IMR-90 (cell line): ENCODE measurements at regions not wholly inside any gene's neighbourhood (a gene's known extent, or its start where the extent isn't known, plus 50 kb on each side); places are given as distances from the start of the nearest gene placed in this dataset.

Source experiments
- ATAC-seq: fragments of 200-7000 bp; cut with Tn5 transposase; 2 replicates; pipeline ENCODE4 v1.9.1; 2020; ENCODE audit warnings: low read depth, mild to moderate bottlenecking, moderate library complexity
- BruUV-seq: library from RNA; stranded (reverse); fragments of 400-500 nt; replicated peaks from 2 replicates; lab custom pipeline; 2021; lab: Mats Ljungman, UMichigan
- CTCF ChIA-PET: fragments of 300-600 bp; formaldehyde crosslinking; extraction: SDS; loops from one replicate; lab custom pipeline; 2021; ENCODE audit warnings: antibody characterized with exemption; lab: Yijun Ruan, JAX
- POLR2A ChIA-PET: fragments of 300-600 bp; sonication (Branson Sonifier 250); formaldehyde crosslinking; loops from one replicate; lab custom pipeline; 2022; ENCODE audit warnings: antibody characterized with exemption; ENCODE audit not compliant: unreplicated experiment; lab: Charles Lee
- DNase-seq: peaks from one replicate; pipeline ENCODE4 v3.0.0; 2013
- H2AFZ ChIP-seq: replicated peaks from 2 replicates; pipeline ENCODE3; 2013; ENCODE audit warnings: low read length, mild to moderate bottlenecking; ENCODE audit not compliant: poor library complexity
- H2AK5ac ChIP-seq: 2 replicates; pipeline ENCODE4 v1.6.1; 2013; ENCODE audit warnings: low read depth, low read length, inconsistent platforms
- H2AK9ac ChIP-seq: replicated peaks from 2 replicates; pipeline ENCODE3; 2013; ENCODE audit warnings: mild to moderate bottlenecking, low read depth, low read length, moderate library complexity; ENCODE audit not compliant: poor library complexity
- H2BK120ac ChIP-seq: 2 replicates; pipeline ENCODE4 v1.6.1; 2013; ENCODE audit warnings: low read depth, low read length, inconsistent platforms
- H2BK15ac ChIP-seq: 3 replicates; pipeline ENCODE4 v1.6.1; 2013; ENCODE audit warnings: low read depth, low read length, inconsistent platforms
- H2BK20ac ChIP-seq: 2 replicates; pipeline ENCODE4 v1.6.1; 2013; ENCODE audit warnings: low read depth, mild to moderate bottlenecking, inconsistent platforms, low read length, moderate library complexity
- H2BK5ac ChIP-seq: 2 replicates; pipeline ENCODE4 v1.6.1; 2013; ENCODE audit warnings: mild to moderate bottlenecking, low read depth, low read length, inconsistent platforms; ENCODE audit not compliant: poor library complexity, severe bottlenecking
- H3K14ac ChIP-seq: replicated peaks from 2 replicates; pipeline ENCODE4 v1.6.1; 2013; ENCODE audit warnings: low read depth, low read length, inconsistent platforms
- H3K18ac ChIP-seq: 2 replicates; pipeline ENCODE4 v1.6.1; 2013; ENCODE audit warnings: low read depth, low read length, control low read depth
- H3K23ac ChIP-seq: 2 replicates; pipeline ENCODE4 v1.6.1; 2013; ENCODE audit warnings: low read depth, low read length, inconsistent platforms
- H3K27ac ChIP-seq: 2 replicates; pipeline ENCODE4 v1.5.1; 2013; ENCODE audit warnings: mild to moderate bottlenecking, control low read depth, low read length; ENCODE audit not compliant: insufficient read depth
- H3K27me3 ChIP-seq: 2 replicates; pipeline ENCODE4 v1.6.1; 2013; ENCODE audit warnings: low read length; ENCODE audit not compliant: control insufficient read depth, insufficient read depth
- H3K36me3 ChIP-seq: 2 replicates; pipeline ENCODE4 v1.6.1; 2013; ENCODE audit warnings: low read length, mixed read lengths; ENCODE audit not compliant: control insufficient read depth, insufficient read depth
- H3K4ac ChIP-seq: 2 replicates; pipeline ENCODE4 v1.6.1; 2013; ENCODE audit warnings: low read depth, low read length, inconsistent platforms
- H3K4me1 ChIP-seq: 2 replicates; pipeline ENCODE4 v1.6.1; 2013; ENCODE audit warnings: low read length, mixed read lengths; ENCODE audit not compliant: control insufficient read depth, insufficient read depth
- H3K4me2 ChIP-seq: 2 replicates; pipeline ENCODE4 v1.6.1; 2013; ENCODE audit warnings: low read depth, mild to moderate bottlenecking, control low read depth, low read length, moderate library complexity
- H3K4me3 ChIP-seq: 2 replicates; pipeline ENCODE4 v1.5.1; 2013; ENCODE audit warnings: low read depth, mild to moderate bottlenecking, control low read depth, low read length, moderate library complexity; ENCODE audit not compliant: insufficient read depth
- H3K56ac ChIP-seq: 2 replicates; pipeline ENCODE4 v1.6.1; 2013; ENCODE audit warnings: low read length, inconsistent platforms; ENCODE audit not compliant: insufficient read depth; ENCODE audit errors: extremely low read depth
- H3K79me1 ChIP-seq, 2 experiments: 2 replicates each; pipeline ENCODE4 v1.6.1; 2013; ENCODE audit warnings: low read length in 2 of 2, inconsistent platforms in 1 of 2, low read depth in 1 of 2
- H3K9ac ChIP-seq: 2 replicates; pipeline ENCODE4 v1.6.1; 2013; ENCODE audit warnings: low read depth, low read length, control low read depth
- H3K9me1 ChIP-seq: 2 replicates; pipeline ENCODE4 v1.6.1; 2013; ENCODE audit warnings: low read length, inconsistent platforms; ENCODE audit not compliant: insufficient read depth
- H3K9me3 ChIP-seq: 2 replicates; pipeline ENCODE4 v1.6.1; 2013; ENCODE audit warnings: low read length; ENCODE audit not compliant: control insufficient read depth, insufficient read depth
- H4K20me1 ChIP-seq: 2 replicates; pipeline ENCODE4 v1.6.1; 2013; ENCODE audit warnings: low read length, inconsistent platforms; ENCODE audit not compliant: insufficient read depth
- H4K5ac ChIP-seq: 2 replicates; pipeline ENCODE4 v1.6.1; 2013; ENCODE audit warnings: mild to moderate bottlenecking, low read depth, low read length, control low read depth
- H4K8ac ChIP-seq, 2 experiments: 2 replicates each; pipeline ENCODE4 v1.6.1; 2013; ENCODE audit warnings: low read depth in 2 of 2, low read length in 2 of 2, control low read depth in 1 of 2, inconsistent platforms in 1 of 2
- H4K91ac ChIP-seq: 2 replicates; pipeline ENCODE4 v1.6.1; 2013; ENCODE audit warnings: low read depth, low read length, inconsistent platforms; ENCODE audit not compliant: insufficient read depth
- CEBPB ChIP-seq: IDR thresholded peaks from 2 replicates; pipeline ENCODE4 v1.6.1; 2012; ENCODE audit warnings: low read depth, low read length, improper control_type of control experiment
- ELK1 ChIP-seq: fragments of 150-350 bp; IDR thresholded peaks from 2 replicates; pipeline ENCODE4 v1.6.1; 2016; ENCODE audit warnings: low read depth, mild to moderate bottlenecking, low read length, moderate library complexity, borderline replicate concordance
- FOS ChIP-seq: fragments of 150-350 bp; IDR thresholded peaks from 2 replicates; pipeline ENCODE4 v1.6.1; 2016; ENCODE audit warnings: low read depth, low read length
- MAZ ChIP-seq: IDR thresholded peaks from 2 replicates; pipeline ENCODE4 v1.6.1; 2012; ENCODE audit warnings: low read depth, mild to moderate bottlenecking, low read length, improper control_type of control experiment, moderate library complexity, borderline replicate concordance
- MXI1 ChIP-seq: IDR thresholded peaks from 2 replicates; pipeline ENCODE4 v1.6.1; 2012; ENCODE audit warnings: low read depth, mild to moderate bottlenecking, low read length, moderate library complexity, borderline replicate concordance
- POLR2A ChIP-seq: IDR thresholded peaks from 2 replicates; pipeline ENCODE4 v1.6.1; 2012; ENCODE audit warnings: mild to moderate bottlenecking, low read depth, low read length
- RAD21 ChIP-seq: IDR thresholded peaks from 2 replicates; pipeline ENCODE4 v1.6.1; 2012; ENCODE audit warnings: low read length, improper control_type of control experiment
- RFX5 ChIP-seq: IDR thresholded peaks from 2 replicates; pipeline ENCODE4 v1.8.0; 2012; ENCODE audit warnings: low read depth, mild to moderate bottlenecking, low read length, moderate library complexity
- SMC3 ChIP-seq: fragments of 150-350 bp; IDR thresholded peaks from 2 replicates; pipeline ENCODE4 v1.6.1; 2016; ENCODE audit warnings: low read depth, mild to moderate bottlenecking, antibody characterized with exemption, low read length, moderate library complexity
- WGBS, 2 experiments: methylation state at CpG; one replicate each; pipeline versions ENCODE4 v1.1.5 to v1.1.7; 2013; ENCODE audit warnings: missing lambda C conversion rate in 2 of 2; ENCODE audit not compliant: insufficient read length in 1 of 2; ENCODE audit errors: extremely low coverage in 2 of 2; 5-methylcytosine and 5-hydroxymethylcytosine counted together
- dilution Hi-C: fragments of 300-500 bp; cut with HindIII; formaldehyde crosslinking; loops from one replicate; pipeline ENCODE4 v1.14.3; 2018; ENCODE audit warnings: low sequenced_read_pairs; ENCODE audit not compliant: unreplicated experiment
- in situ Hi-C: fragments of 300-500 bp; cut with MboI; formaldehyde crosslinking; loops from 3 replicates; pipeline ENCODE4 v1.14.3; 2019; ENCODE audit warnings: low sequenced_read_pairs, inconsistent platforms, mixed read lengths
- intact Hi-C: fragments of 100-400 bp; cut with micrococcal nuclease; formaldehyde crosslinking; loops from 2 replicates; pipeline ENCODE4 v1.10.0; 2022

DNA sequence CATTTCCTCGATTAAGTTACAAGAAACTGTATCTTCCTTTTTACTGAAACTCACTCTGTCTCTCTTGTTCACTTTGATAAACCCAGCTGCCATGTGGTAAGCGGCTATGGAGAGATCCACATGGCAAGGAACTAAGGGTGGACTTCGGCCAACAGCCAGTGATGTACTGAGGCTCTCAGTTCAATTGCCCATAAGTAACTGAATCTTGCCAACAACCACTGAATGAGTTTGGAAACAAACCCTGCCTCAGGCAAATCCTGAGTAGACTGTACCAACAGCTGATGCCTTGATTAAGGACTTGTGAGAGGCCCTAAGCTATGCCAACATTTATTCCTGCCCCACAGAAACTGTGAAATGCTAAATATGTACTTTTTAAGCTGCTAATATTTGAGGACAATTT, 433.5 kb downstream of the PLOD2 start:
- Histone ChIP-seq H3K4me2 (no peak overlapping the region), H3K18ac (no peak overlapping the region), H2AK5ac (no peak overlapping the region), H2BK20ac (no peak overlapping the region), H3K4ac (no peak overlapping the region), H3K56ac (no peak overlapping the region), H3K9me3 (no peaks in the 10 kb centered on the region), H2BK120ac (no peak overlapping the region), H3K27ac (no peak overlapping the region), H3K4me3 (no peak overlapping the region), H2BK15ac (no peak overlapping the region), H4K8ac (no peak overlapping the region), H3K27me3 (no peaks in the 10 kb centered on the region), H3K9me1 (no peaks in the 10 kb centered on the region), H4K20me1 (no peaks in the 10 kb centered on the region), H3K23ac (no peak overlapping the region), H4K5ac (no peak overlapping the region), H3K79me1 (no peaks in the 10 kb centered on the region), H2AK9ac (no peak overlapping the region), H3K36me3 (no peaks in the 10 kb centered on the region), H3K9ac (no peak overlapping the region), H3K14ac (no peak overlapping the region), H3K4me1 (no peaks in the 10 kb centered on the region), H2AFZ (no peak overlapping the region), H4K91ac (no peak overlapping the region), H2BK5ac (no peak overlapping the region)
- intact Hi-C loops (no loop called here), dilution Hi-C loops (no loop called here), in situ Hi-C loops (no loop called here)
- BruUV-seq: no TSS peak
- ChIA-PET CTCF (no interaction called here), POLR2A (no interaction called here)
- WGBS, 2 experiments: no CpG with 5 or more reads among the region's 3 CpGs
- ATAC-seq (no peak), DNase-seq (no peak)
- TF ChIP-seq MAZ (no peak), RFX5 (no peak), RAD21 (no peak), SMC3 (no peak), ELK1 (no peak), FOS (no peak), CEBPB (no peak), POLR2A (no peak), MXI1 (no peak)
